ENCODE measurements at regions not wholly inside any gene's neighbourhood (a gene's known extent, or its start where the extent isn't known, plus 50 kb on each side); places are given as distances from the start of the nearest gene placed in this dataset.
"Not testable (repeated sequence)": the region's sequence is repeated elsewhere in the genome, so short reads cannot be mapped to it uniquely, and the experiment has no call there.

GRCh38 chr16:61432421-61432820 lies 603.8 kb downstream of the CDH8 start:
- no peak overlapping the region for H3K27ac Mint-ChIP-seq
- H3K4me1 Mint-ChIP-seq = peaks cover 6% of the 10 kb centered on the region
- H3K4me3 Mint-ChIP-seq = no peak overlapping the region
- H3K36me3 Mint-ChIP-seq (ENCODE audit: low read depth) = no peaks in the 10 kb centered on the region
- TF ChIP-seq CTCF (IDR thresholded peaks at IDR 0.05; ENCODE audit: unreplicated experiment in 3 of 3) = no peak
- H3K9me3 Mint-ChIP-seq = no peaks in the 10 kb centered on the region
- H3K27me3 Mint-ChIP-seq (ENCODE audit: low read depth) = no peaks in the 10 kb centered on the region

- no peaks in the 10 kb centered on the region for H3K9me3 Mint-ChIP-seq
- no peaks in the 10 kb centered on the region for H3K4me1 Mint-ChIP-seq
- H3K4me3 Mint-ChIP-seq = no peak overlapping the region
- no peak for TF ChIP-seq CTCF (IDR thresholded peaks at IDR 0.05; ENCODE audit: unreplicated experiment in 3 of 3)
- no peak overlapping the region for H3K27ac Mint-ChIP-seq
- no peaks in the 10 kb centered on the region for H3K36me3 Mint-ChIP-seq (ENCODE audit: low read depth)
- H3K27me3 Mint-ChIP-seq (ENCODE audit: low read depth) = peaks cover 8% of the 10 kb centered on the region
Observed at GRCh38 chr16:61421111-61421510, 615.1 kb downstream of the CDH8 start.

GRCh38 chr16:61419791-61420190 lies 616.4 kb downstream of the CDH8 start:
- no peaks in the 10 kb centered on the region for H3K9me3 Mint-ChIP-seq

GRCh38 chr16:61418802-61419201 lies 617.4 kb downstream of the CDH8 start:
- not testable (repeated sequence) for H3K27me3 Mint-ChIP-seq (ENCODE audit: low read depth); H3K4me1 Mint-ChIP-seq; H3K4me3 Mint-ChIP-seq; H3K9me3 Mint-ChIP-seq; H3K36me3 Mint-ChIP-seq (ENCODE audit: low read depth); H3K27ac Mint-ChIP-seq

More at GRCh38 chr16:61419791-61420190, 616.4 kb downstream of the CDH8 start:
- H3K4me1 Mint-ChIP-seq = no peaks in the 10 kb centered on the region
- no peak overlapping the region for H3K4me3 Mint-ChIP-seq
- TF ChIP-seq CTCF (IDR thresholded peaks at IDR 0.05; ENCODE audit: unreplicated experiment in 3 of 3) = no peak
- peaks cover 8% of the 10 kb centered on the region for H3K27me3 Mint-ChIP-seq (ENCODE audit: low read depth)
- H3K27ac Mint-ChIP-seq = no peak overlapping the region
- no peaks in the 10 kb centered on the region for H3K36me3 Mint-ChIP-seq (ENCODE audit: low read depth)

GRCh38 chr16:61415126-61415525 lies 621.1 kb downstream of the CDH8 start:
- no peaks in the 10 kb centered on the region for H3K4me1 Mint-ChIP-seq
- no peak overlapping the region for H3K27ac Mint-ChIP-seq
- no peaks in the 10 kb centered on the region for H3K9me3 Mint-ChIP-seq
- H3K27me3 Mint-ChIP-seq (ENCODE audit: low read depth) = peaks cover 4% of the 10 kb centered on the region
- TF ChIP-seq CTCF (IDR thresholded peaks at IDR 0.05; ENCODE audit: unreplicated experiment in 3 of 3) = no peak
- H3K4me3 Mint-ChIP-seq = no peak overlapping the region
- no peaks in the 10 kb centered on the region for H3K36me3 Mint-ChIP-seq (ENCODE audit: low read depth)

- H3K9me3 Mint-ChIP-seq = no peaks in the 10 kb centered on the region
- TF ChIP-seq CTCF (IDR thresholded peaks at IDR 0.05; ENCODE audit: unreplicated experiment in 3 of 3) = no peak
Observed at GRCh38 chr16:61413021-61413420, 623.2 kb downstream of the CDH8 start.

More at GRCh38 chr16:61413021-61413420, 623.2 kb downstream of the CDH8 start:
- no peak overlapping the region for H3K27ac Mint-ChIP-seq
- H3K4me3 Mint-ChIP-seq = no peak overlapping the region
- no peaks in the 10 kb centered on the region for H3K36me3 Mint-ChIP-seq (ENCODE audit: low read depth)
- H3K27me3 Mint-ChIP-seq (ENCODE audit: low read depth) = no peaks in the 10 kb centered on the region
- H3K4me1 Mint-ChIP-seq = no peaks in the 10 kb centered on the region

All from nephron (organoid).